H1 (cell line): ENCODE measurements at regions not wholly inside any gene's neighbourhood (a gene's known extent, or its start where the extent isn't known, plus 50 kb on each side); places are given as distances from the start of the nearest gene placed in this dataset.

Experiments
- CEBPB ChIP-seq: IDR thresholded peaks from 2 replicates; pipeline ENCODE4 v1.6.1; 2012; ENCODE audit warnings: low read depth, low read length
- CHD2 ChIP-seq: IDR thresholded peaks from 2 replicates; pipeline ENCODE4 v1.6.1; 2012; ENCODE audit warnings: low read length, improper control_type of control experiment
- EP300 ChIP-seq, 2 experiments: IDR thresholded peaks; 1 replicate in 1 of 2; 2 replicates in 1 of 2; pipeline ENCODE4 v1.6.1; 2011 to 2012; ENCODE audit warnings: low read depth in 2 of 2, low read length in 2 of 2, mild to moderate bottlenecking in 2 of 2, borderline replicate concordance in 1 of 2, inconsistent platforms in 1 of 2, moderate library complexity in 1 of 2
- FOSL1 ChIP-seq: IDR thresholded peaks from 2 replicates; pipeline ENCODE4 v1.6.1; 2011; ENCODE audit warnings: mild to moderate bottlenecking, low read depth, low read length, moderate library complexity; ENCODE audit not compliant: insufficient read depth
- GABPA ChIP-seq: IDR thresholded peaks from 2 replicates; pipeline ENCODE4 v1.6.1; 2011; ENCODE audit warnings: mild to moderate bottlenecking, low read length, moderate library complexity, borderline replicate concordance; ENCODE audit not compliant: insufficient read depth
- JUN ChIP-seq: IDR thresholded peaks from 2 replicates; pipeline ENCODE4 v1.6.1; 2011; ENCODE audit warnings: low read depth, mild to moderate bottlenecking, improper control_type of control experiment, low read length
- PHF8 ChIP-seq: fragments of 200-600 bp; sonication (generic); conservative IDR thresholded peaks from 2 replicates; pipeline ENCODE4 v1.7.1; 2012; ENCODE audit warnings: low read depth, mild to moderate bottlenecking, inconsistent platforms, low read length, moderate library complexity
- POLR2A ChIP-seq, 2 experiments: IDR thresholded peaks; 1 replicate in 1 of 2; 2 replicates in 1 of 2; pipeline ENCODE4 v1.6.1; 2011; ENCODE audit warnings: low read depth in 2 of 2, low read length in 2 of 2, mild to moderate bottlenecking in 2 of 2; ENCODE audit errors: control extremely low read depth in 1 of 2
- SIX5 ChIP-seq: IDR thresholded peaks from 2 replicates; pipeline ENCODE4 v1.6.1; 2011; ENCODE audit warnings: mild to moderate bottlenecking, low read depth, low read length
- SRF ChIP-seq: IDR thresholded peaks from 2 replicates; pipeline ENCODE4 v1.6.1; 2011; ENCODE audit warnings: mild to moderate bottlenecking, low read depth, low read length, moderate library complexity
- TAF1 ChIP-seq: IDR thresholded peaks from 2 replicates; pipeline ENCODE4 v1.6.1; 2011; ENCODE audit warnings: mild to moderate bottlenecking, low read depth, low read length
- ZNF274 ChIP-seq: IDR thresholded peaks from 2 replicates; pipeline ENCODE4 v1.7.0; 2012; ENCODE audit warnings: low read length, borderline replicate concordance; ENCODE audit errors: extremely low read depth
- TF ChIP-seq, protein P1 (sequence below), 3 experiments: IDR thresholded peaks; 1 replicate in 2 of 3; 2 replicates in 1 of 3; pipeline versions ENCODE4 v1.5.1 to v1.6.1; 2011; ENCODE audit warnings: low read length in 3 of 3, mild to moderate bottlenecking in 3 of 3, inconsistent platforms in 2 of 3, low read depth in 1 of 3, moderate library complexity in 1 of 3; ENCODE audit not compliant: insufficient read depth in 1 of 3; ENCODE audit errors: control extremely low read depth in 1 of 3
- TF ChIP-seq, protein P2 (sequence below): IDR thresholded peaks from 2 replicates; pipeline ENCODE4 v1.6.1; 2011; ENCODE audit warnings: low read depth, mild to moderate bottlenecking, low read length; ENCODE audit not compliant: insufficient read depth

DNA sequence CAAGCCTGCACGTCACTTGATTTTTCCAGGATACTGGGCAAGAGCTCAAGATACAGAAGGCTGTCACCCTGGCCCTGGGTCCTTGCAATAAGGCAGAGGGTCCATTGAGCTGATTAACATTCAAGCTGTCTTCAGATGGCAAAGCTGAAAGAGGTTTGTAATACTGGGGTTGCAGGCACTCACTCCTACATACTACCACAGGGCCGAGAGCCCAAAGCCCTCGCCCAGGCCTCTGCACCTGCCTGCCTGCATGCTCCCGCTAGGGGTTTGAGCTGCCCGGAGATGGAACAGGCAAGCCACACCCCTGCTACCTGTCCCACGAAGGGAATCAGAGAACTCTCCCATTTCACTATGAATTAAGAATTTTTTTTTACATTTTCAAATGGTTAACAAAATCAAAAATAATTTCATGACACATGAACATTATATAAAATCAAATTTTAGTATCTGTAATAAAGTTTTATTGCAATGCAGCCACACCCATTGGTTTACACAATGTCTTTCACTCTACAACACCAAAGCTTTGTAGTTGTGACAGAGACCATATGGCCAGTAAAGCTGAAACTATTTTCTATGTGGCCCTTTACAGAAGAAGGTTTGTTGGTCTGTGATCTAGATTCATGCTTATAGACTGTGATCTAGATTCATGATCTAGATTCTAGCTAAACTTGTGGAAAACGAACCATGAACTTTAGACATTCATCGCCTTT, 530.4 kb upstream of the IGFBP7 start:
- TF ChIP-seq SRF (no peak), JUN (no peak), EP300 (IDR thresholded peaks at IDR 0.05; ENCODE audit: borderline replicate concordance in 1 of 2, low read depth in 2 of 2, low read length in 2 of 2) (no peak), GABPA (no peak), POLR2A (IDR thresholded peaks at IDR 0.05; ENCODE audit: control extremely low read depth in 1 of 2, low read depth in 2 of 2, low read length in 2 of 2) (no peak), TAF1 (no peak), PHF8 (no peak), CEBPB (no peak), FOSL1 (no peak), CHD2 (no peak), ZNF274 (no peak), SIX5 (no peak)
- TF ChIP-seq, protein P1, sequence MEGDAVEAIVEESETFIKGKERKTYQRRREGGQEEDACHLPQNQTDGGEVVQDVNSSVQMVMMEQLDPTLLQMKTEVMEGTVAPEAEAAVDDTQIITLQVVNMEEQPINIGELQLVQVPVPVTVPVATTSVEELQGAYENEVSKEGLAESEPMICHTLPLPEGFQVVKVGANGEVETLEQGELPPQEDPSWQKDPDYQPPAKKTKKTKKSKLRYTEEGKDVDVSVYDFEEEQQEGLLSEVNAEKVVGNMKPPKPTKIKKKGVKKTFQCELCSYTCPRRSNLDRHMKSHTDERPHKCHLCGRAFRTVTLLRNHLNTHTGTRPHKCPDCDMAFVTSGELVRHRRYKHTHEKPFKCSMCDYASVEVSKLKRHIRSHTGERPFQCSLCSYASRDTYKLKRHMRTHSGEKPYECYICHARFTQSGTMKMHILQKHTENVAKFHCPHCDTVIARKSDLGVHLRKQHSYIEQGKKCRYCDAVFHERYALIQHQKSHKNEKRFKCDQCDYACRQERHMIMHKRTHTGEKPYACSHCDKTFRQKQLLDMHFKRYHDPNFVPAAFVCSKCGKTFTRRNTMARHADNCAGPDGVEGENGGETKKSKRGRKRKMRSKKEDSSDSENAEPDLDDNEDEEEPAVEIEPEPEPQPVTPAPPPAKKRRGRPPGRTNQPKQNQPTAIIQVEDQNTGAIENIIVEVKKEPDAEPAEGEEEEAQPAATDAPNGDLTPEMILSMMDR (IDR thresholded peaks at IDR 0.05; ENCODE audit: control extremely low read depth in 1 of 3, insufficient read depth in 1 of 3, low read depth in 1 of 3, low read length in 3 of 3): no peak
- TF ChIP-seq, protein P2, sequence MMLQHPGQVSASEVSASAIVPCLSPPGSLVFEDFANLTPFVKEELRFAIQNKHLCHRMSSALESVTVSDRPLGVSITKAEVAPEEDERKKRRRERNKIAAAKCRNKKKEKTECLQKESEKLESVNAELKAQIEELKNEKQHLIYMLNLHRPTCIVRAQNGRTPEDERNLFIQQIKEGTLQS: no peak
